ACC112 (cell line): ENCODE measurements at regions not wholly inside any gene's neighbourhood (a gene's known extent, or its start where the extent isn't known, plus 50 kb on each side); places are given as distances from the start of the nearest gene placed in this dataset.

Experiments used
- H2AFZ ChIP-seq: fragments of 200-600 bp; sonication (generic); one replicate; pipeline ENCODE4 v1.6.0; 2017; ENCODE audit warnings: antibody characterized with exemption, low read length; ENCODE audit not compliant: unreplicated experiment
- H3K27ac ChIP-seq: fragments of 200-600 bp; sonication (generic); 2 replicates; pipeline ENCODE4 v1.5.1; 2014; ENCODE audit warnings: low read depth, mild to moderate bottlenecking, antibody characterized with exemption, low read length, moderate library complexity
- H3K27me3 ChIP-seq: fragments of 200-600 bp; sonication (generic); 2 replicates; pipeline ENCODE4 v1.6.1; 2014; ENCODE audit warnings: mild to moderate bottlenecking, antibody characterized with exemption, low read length, moderate library complexity, mixed read lengths; ENCODE audit not compliant: insufficient read depth
- H3K36me3 ChIP-seq: fragments of 200-600 bp; sonication (generic); 2 replicates; pipeline ENCODE4 v1.6.1; 2016; ENCODE audit warnings: mild to moderate bottlenecking, antibody characterized with exemption, low read length, moderate library complexity, mixed read lengths; ENCODE audit not compliant: insufficient read depth
- H3K4me1 ChIP-seq: fragments of 200-600 bp; sonication (generic); one replicate; pipeline ENCODE4 v1.6.1; 2016; ENCODE audit warnings: low read length, mixed read lengths; ENCODE audit not compliant: insufficient read depth, unreplicated experiment, control insufficient read depth
- H3K4me3 ChIP-seq: fragments of 200-600 bp; sonication (generic); 2 replicates; pipeline ENCODE4 v1.5.1; 2014; ENCODE audit warnings: mild to moderate bottlenecking, low read depth, low read length
- H3K79me2 ChIP-seq: fragments of 200-600 bp; sonication (generic); one replicate; pipeline ENCODE4 v1.6.0; 2016; ENCODE audit warnings: low read length; ENCODE audit not compliant: control insufficient read depth, unreplicated experiment, insufficient read depth

- Histone ChIP-seq H3K4me1 (no peaks in the 10 kb centered on the region), H3K4me3 (no peak overlapping the region), H3K27me3 (no peaks in the 10 kb centered on the region), H2AFZ (no peak overlapping the region), H3K79me2 (no peaks in the 10 kb centered on the region), H3K36me3 (no peaks in the 10 kb centered on the region), H3K27ac (no peak overlapping the region)
These were observed 546.7 kb upstream of the SGCD start for GRCh38 chr5:155780260-155780659.

GRCh38 chr5:155783246-155783645 is 543.7 kb upstream of the SGCD start:
- no peaks in the 10 kb centered on the region for H3K36me3 ChIP-seq
- H3K27ac ChIP-seq = no peak overlapping the region
- H3K4me3 ChIP-seq = no peak overlapping the region
- no peaks in the 10 kb centered on the region for H3K79me2 ChIP-seq
- no peak overlapping the region for H2AFZ ChIP-seq
- no peaks in the 10 kb centered on the region for H3K4me1 ChIP-seq
- no peaks in the 10 kb centered on the region for H3K27me3 ChIP-seq

- Histone ChIP-seq H3K4me3 (no peak overlapping the region), H3K27me3 (no peaks in the 10 kb centered on the region), H3K79me2 (no peaks in the 10 kb centered on the region), H2AFZ (no peak overlapping the region), H3K36me3 (no peaks in the 10 kb centered on the region), H3K4me1 (no peaks in the 10 kb centered on the region), H3K27ac (no peak overlapping the region)
These were observed 543.2 kb upstream of the SGCD start for GRCh38 chr5:155783791-155784190.

- Histone ChIP-seq H3K4me3 (no peak overlapping the region), H3K27me3 (no peaks in the 10 kb centered on the region), H3K36me3 (no peaks in the 10 kb centered on the region), H2AFZ (no peak overlapping the region), H3K4me1 (no peaks in the 10 kb centered on the region), H3K27ac (no peak overlapping the region), H3K79me2 (no peaks in the 10 kb centered on the region)
These were observed 540.9 kb upstream of the SGCD start for GRCh38 chr5:155786108-155786507.

- no peaks in the 10 kb centered on the region for H3K27me3 ChIP-seq
- no peaks in the 10 kb centered on the region for H3K36me3 ChIP-seq
- no peak overlapping the region for H2AFZ ChIP-seq
- no peak overlapping the region for H3K27ac ChIP-seq
- H3K79me2 ChIP-seq = no peaks in the 10 kb centered on the region
- H3K4me1 ChIP-seq = no peaks in the 10 kb centered on the region
- no peak overlapping the region for H3K4me3 ChIP-seq
These were observed 534.1 kb upstream of the SGCD start for GRCh38 chr5:155792873-155793272.

GRCh38 chr5:155794795-155795194 is 532.2 kb upstream of the SGCD start:
- no peak overlapping the region for H2AFZ ChIP-seq
- no peak overlapping the region for H3K4me3 ChIP-seq
- no peaks in the 10 kb centered on the region for H3K4me1 ChIP-seq
- no peaks in the 10 kb centered on the region for H3K36me3 ChIP-seq
- H3K27me3 ChIP-seq = no peaks in the 10 kb centered on the region
- no peak overlapping the region for H3K27ac ChIP-seq
- no peaks in the 10 kb centered on the region for H3K79me2 ChIP-seq

- Histone ChIP-seq H3K4me1 (no peaks in the 10 kb centered on the region), H3K27me3 (no peaks in the 10 kb centered on the region), H3K36me3 (no peaks in the 10 kb centered on the region), H3K79me2 (no peaks in the 10 kb centered on the region), H2AFZ (no peak overlapping the region), H3K4me3 (no peak overlapping the region), H3K27ac (no peak overlapping the region)
These were observed 527.7 kb upstream of the SGCD start for GRCh38 chr5:155799308-155799707.

- Histone ChIP-seq H3K79me2 (no peaks in the 10 kb centered on the region), H3K36me3 (no peaks in the 10 kb centered on the region), H3K27ac (no peak overlapping the region), H3K4me1 (no peaks in the 10 kb centered on the region), H3K27me3 (no peaks in the 10 kb centered on the region), H2AFZ (no peak overlapping the region), H3K4me3 (no peak overlapping the region)
These were observed 518.9 kb upstream of the SGCD start for GRCh38 chr5:155807884-155808576.

- H3K79me2 ChIP-seq = no peaks in the 10 kb centered on the region
- no peak overlapping the region for H3K4me3 ChIP-seq
- no peaks in the 10 kb centered on the region for H3K27me3 ChIP-seq
- H3K4me1 ChIP-seq = no peaks in the 10 kb centered on the region
- no peak overlapping the region for H3K27ac ChIP-seq
- no peak overlapping the region for H2AFZ ChIP-seq
- no peaks in the 10 kb centered on the region for H3K36me3 ChIP-seq
These were observed 511.7 kb upstream of the SGCD start for GRCh38 chr5:155815248-155815647.

GRCh38 chr5:155822177-155822576 is 504.8 kb upstream of the SGCD start:
- Histone ChIP-seq H3K27ac (no peak overlapping the region), H3K79me2 (no peaks in the 10 kb centered on the region), H3K4me3 (no peak overlapping the region), H3K27me3 (no peaks in the 10 kb centered on the region), H3K4me1 (no peaks in the 10 kb centered on the region), H3K36me3 (no peaks in the 10 kb centered on the region), H2AFZ (no peak overlapping the region)

- no peak overlapping the region for H3K4me3 ChIP-seq
- H2AFZ ChIP-seq = no peak overlapping the region
- H3K36me3 ChIP-seq = no peaks in the 10 kb centered on the region
- H3K4me1 ChIP-seq = no peaks in the 10 kb centered on the region
- H3K27me3 ChIP-seq = no peaks in the 10 kb centered on the region
- H3K27ac ChIP-seq = no peak overlapping the region
- H3K79me2 ChIP-seq = no peaks in the 10 kb centered on the region
These were observed 500.1 kb upstream of the SGCD start for GRCh38 chr5:155826611-155827507.
